HG02610 (cell line): ENCODE measurements at regions not wholly inside any gene's neighbourhood (a gene's known extent, or its start where the extent isn't known, plus 50 kb on each side); places are given as distances from the start of the nearest gene placed in this dataset.

ENCODE experiments used
- ATAC-seq: cut with Tn5 transposase; IDR thresholded peaks from one replicate; pipeline ENCODE4 v1.9.1; 2021; ENCODE audit warnings: mild to moderate bottlenecking, moderate library complexity; ENCODE audit not compliant: unreplicated experiment

- ATAC-seq, result no peak
These were observed 368.8 kb downstream of the SUCLA2 start for GRCh38 chr13:47632311-47632710.

DNA sequence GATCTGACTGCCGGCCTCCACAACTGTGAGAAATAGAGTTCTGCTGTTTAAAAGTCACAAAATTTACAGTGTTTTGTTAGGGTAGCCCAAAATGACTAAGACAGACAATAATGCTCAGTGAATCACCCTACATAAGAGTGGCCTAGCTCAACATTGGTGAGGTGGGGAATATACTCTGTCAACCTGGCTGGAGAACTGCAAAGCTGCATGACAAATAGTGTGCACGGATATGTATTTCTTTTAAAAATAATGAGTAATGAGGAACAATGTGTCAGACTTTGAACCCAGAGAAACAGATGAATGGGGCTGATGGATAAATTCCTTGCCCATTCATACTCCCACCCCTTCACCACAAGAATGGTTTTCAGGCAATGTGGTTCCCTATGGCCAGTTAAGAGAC, 372.4 kb downstream of the SUCLA2 start:
- ATAC-seq, result no peak

DNA sequence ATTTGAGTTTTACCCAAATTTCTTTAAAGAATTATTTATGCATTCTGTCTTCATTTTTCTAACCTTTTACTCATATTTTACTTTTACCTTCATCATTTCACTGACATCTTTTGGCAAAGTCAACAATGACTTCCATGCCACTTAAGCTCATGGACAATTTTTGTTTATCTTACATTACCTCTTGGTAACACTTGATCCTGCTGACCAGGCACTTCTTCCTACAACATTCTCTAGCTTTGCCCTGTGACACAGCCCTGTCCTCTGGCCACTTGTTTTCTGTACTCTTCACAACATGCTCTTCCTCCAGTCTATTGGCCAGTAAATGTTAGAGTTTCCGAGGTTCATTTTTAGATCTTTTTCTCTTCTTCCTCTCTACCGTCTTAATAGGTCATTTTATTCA, 377.2 kb downstream of the SUCLA2 start:
- no peak for ATAC-seq

- ATAC-seq, result no peak
These were observed 379.1 kb downstream of the SUCLA2 start for GRCh38 chr13:47621931-47622330.

DNA sequence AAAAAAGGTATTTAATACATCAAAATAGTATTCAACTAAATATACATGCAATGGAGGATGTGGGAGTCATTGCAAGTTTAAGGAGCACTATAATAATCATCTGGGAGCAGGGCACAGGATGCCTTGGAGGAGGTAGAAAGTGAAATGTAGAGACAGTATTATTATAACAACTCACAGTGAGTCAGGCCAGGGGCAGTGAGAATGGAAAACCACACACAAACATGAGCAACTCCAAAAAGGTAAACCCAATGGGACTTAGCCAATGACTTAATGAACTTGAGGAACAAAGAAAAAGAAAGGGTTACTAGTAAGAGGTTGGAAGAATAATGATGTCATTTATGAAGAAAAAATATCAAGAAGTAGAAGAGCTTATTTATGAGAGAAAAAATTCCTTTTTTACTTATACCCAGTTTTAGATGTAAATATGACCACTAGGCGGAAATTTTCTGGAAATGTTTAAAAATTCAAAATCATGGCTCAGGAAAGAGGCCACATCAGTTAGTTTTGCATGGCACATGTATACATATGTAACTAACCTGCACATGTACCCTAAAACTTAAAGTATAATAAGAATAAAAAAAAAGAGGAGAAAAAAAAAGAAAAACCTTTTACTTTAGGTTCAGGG, 389.3 kb downstream of the SUCLA2 start:
- no peak for ATAC-seq

GRCh38 chr13:47610687-47611086, 390.4 kb downstream of the SUCLA2 start:
- no peak for ATAC-seq

DNA sequence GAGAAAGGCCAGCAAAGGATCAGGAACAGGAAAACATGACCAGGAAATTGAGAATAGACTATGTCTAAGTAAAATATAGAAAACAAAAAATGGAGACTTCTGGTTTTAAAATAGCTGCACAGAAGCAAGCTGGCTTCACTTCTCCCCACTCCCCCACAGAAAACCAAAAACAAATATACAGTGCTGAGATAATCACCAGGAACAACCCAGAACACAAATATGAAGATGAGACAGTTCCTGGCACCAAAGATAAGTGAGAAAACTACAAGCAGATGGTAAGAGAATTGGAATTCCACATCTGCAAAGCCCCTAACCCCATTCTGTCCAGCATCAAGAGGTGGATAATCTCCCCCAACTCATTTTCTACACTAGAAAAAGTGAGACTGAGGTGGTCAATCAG, 397.7 kb downstream of the SUCLA2 start:
- no peak for ATAC-seq

- ATAC-seq, result no peak
These were observed 402.6 kb downstream of the SUCLA2 start for GRCh38 chr13:47598340-47598911.

GRCh38 chr13:47594833-47595232, 406.2 kb downstream of the SUCLA2 start:
- no peak for ATAC-seq

GRCh38 chr13:47592256-47592655, 408.8 kb downstream of the SUCLA2 start:
- no peak for ATAC-seq

GRCh38 chr13:47588676-47589075, 412.4 kb downstream of the SUCLA2 start:
- ATAC-seq, result no peak

DNA sequence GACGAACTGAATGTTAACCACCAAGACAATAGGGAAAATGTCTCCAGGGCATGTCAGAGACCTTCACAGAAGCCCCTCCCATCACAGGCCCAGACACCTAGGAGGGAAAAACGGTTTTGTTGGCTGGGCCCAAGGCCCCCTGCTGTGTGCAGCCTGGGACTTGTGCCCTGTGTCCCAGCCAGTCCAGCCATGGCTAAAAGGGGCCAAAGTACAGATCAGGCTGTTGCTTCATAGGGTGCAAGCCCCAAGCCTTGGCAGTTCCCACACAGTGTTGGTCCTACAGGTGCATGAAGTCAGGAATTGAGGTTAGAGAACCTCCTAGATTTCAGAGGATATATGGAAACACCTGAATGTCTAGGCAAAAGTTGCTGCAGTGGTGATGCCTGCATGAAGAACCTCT, 428.7 kb downstream of the SUCLA2 start:
- no peak for ATAC-seq

DNA sequence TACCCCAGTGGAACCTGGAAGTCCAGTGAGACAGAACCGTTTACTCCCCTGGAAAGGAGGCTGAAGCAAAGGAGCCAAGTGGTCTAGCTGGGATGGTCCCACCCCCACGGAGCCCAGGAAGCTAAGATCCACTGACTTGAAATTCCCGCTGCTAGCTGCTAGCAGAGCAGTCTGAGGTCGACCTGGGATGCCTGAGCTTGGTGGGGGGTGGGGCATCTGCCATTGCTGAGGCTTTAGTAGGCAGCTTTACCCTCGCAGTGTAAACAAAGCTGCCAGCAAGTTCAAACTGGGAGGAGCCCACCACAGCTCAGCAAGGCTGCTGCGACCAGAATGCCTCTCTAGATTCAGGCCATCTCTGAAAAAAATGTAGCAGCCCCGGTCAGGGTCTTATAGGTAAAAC, 437.0 kb downstream of the SUCLA2 start:
- no peak for ATAC-seq

- ATAC-seq, result no peak
These were observed 444.4 kb downstream of the SUCLA2 start for GRCh38 chr13:47556703-47557102.

GRCh38 chr13:47555235-47555634, 445.8 kb downstream of the SUCLA2 start:
- no peak for ATAC-seq

DNA sequence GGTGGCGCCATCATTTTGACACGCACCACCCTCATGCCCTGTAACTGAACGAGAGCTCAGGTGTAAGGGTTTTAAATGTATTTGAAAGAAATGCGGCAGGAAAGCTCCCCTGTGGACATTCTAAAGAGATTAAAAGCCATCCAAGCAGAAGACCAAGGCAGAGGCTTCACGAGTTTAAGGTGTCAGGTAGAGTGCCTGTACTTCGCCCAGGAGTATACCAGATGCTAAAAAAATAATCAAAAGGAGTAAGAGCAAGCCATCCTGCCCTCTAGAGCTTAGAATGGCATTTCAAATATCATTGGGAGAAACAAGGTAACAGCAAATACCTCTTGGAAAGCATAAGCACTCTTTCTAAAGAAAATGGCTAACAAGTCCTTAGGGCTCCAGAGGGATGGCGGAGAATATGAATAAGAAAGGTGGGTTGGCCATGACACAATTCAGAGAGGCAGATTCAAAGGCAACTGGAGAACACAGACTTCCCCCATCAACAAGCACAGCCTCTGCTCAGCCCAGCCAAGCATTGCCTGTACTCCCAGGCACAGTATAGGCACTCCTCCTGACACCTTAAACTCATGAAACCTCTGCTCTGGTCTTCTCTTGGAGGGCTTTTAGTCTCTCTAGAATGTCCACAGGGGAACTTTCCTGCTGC, 447.6 kb downstream of the SUCLA2 start:
- no peak for ATAC-seq

DNA sequence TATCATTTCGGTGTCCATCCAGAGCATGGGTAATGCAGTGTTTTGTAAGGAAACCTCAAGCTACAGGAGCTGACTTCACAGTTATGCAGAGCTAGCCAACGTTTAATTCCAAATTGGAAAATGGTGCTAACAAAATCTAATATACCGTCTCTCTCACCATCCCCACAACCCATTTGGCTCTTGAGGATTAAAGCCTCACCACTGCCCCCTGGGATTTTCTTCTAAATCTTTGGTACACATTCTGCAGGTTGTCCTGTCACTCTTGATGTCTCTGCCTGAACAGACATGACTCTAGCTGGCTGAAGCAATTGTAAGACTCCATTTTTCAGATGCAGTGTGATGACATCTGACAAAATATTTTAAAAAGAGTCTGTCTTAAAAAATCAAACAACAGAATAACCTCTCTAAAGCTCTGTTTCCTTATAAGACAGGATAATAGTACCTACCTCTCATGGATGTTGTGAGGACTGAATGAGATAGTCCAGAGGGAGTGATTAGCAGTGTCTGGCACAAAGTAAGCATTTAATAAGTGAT, 451.8 kb downstream of the SUCLA2 start:
- no peak for ATAC-seq

- no peak for ATAC-seq
These were observed 452.7 kb downstream of the SUCLA2 start for GRCh38 chr13:47548294-47548840.

DNA sequence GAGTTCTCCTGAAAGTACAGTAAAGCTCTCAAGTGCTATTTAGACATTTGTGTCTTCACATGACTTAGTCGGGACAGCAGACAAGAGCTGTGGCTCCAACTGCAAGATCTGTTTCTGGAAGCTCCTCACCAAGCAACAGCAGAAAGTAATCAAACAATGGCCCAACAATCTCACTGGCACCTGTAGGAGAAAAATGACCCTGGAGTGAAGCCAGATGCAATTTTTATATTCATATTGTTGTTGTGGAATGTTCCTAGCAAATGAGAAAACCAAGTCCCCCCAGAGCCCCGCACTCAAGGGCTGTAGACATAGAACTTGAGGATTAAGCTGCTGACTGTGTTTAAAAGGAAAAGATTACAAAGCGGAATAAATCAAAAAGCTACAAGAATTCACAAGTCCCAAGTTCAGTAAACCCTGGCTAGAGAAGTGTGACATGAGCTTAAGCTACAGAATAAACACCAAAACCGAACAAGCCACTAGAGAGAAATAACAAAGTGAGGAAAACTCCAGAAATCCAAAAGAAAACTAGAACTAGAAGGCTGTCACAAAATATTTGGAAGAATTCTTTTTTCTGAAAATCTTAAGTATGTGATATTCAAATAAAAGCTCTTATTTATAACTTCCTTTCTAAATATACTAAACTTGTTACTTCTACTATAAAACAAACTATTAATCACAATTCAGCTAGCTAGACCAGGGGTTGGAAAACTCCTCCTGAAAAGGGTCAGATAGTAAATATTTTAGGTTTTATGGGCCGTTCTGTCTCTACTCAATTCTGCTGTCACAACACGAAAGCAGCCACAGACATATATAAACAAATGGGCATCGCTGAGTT, 454.5 kb downstream of the SUCLA2 start:
- no peak for ATAC-seq

GRCh38 chr13:47545201-47546024, 455.7 kb downstream of the SUCLA2 start:
- ATAC-seq, result no peak
